Neuron (in vitro differentiated cells): ENCODE measurements at regions not wholly inside any gene's neighbourhood (a gene's known extent, or its start where the extent isn't known, plus 50 kb on each side); places are given as distances from the start of the nearest gene placed in this dataset.
"Not testable (repeated sequence)": the region's sequence is repeated elsewhere in the genome, so short reads cannot be mapped to it uniquely, and the experiment has no call there.

Experiments
- H2AFZ ChIP-seq: one replicate; pipeline ENCODE4 v1.6.1; 2013; ENCODE audit warnings: low read depth, mild to moderate bottlenecking, inconsistent platforms, low read length, moderate library complexity
- H3K27me3 ChIP-seq: one replicate; pipeline ENCODE4 v1.6.1; 2013; ENCODE audit warnings: low read length; ENCODE audit not compliant: insufficient read depth
- H3K36me3 ChIP-seq: one replicate; pipeline ENCODE4 v1.6.1; 2013; ENCODE audit warnings: low read length; ENCODE audit not compliant: insufficient read depth
- H3K4me1 ChIP-seq: one replicate; pipeline ENCODE4 v1.6.1; 2013; ENCODE audit warnings: low read length; ENCODE audit not compliant: insufficient read depth
- H3K4me3 ChIP-seq: 2 replicates; pipeline ENCODE4 v1.5.1; 2013; ENCODE audit warnings: mild to moderate bottlenecking, low read length, moderate library complexity
- H3K9me3 ChIP-seq: one replicate; pipeline ENCODE4 v1.6.1; 2013; ENCODE audit warnings: low read length

GRCh38 chr12:38197286-38197685 is 119.3 kb upstream of the ALG10B start:
- not testable (repeated sequence) for H3K4me3 ChIP-seq, H3K9me3 ChIP-seq, H2AFZ ChIP-seq, H3K27me3 ChIP-seq, H3K4me1 ChIP-seq, H3K36me3 ChIP-seq

GRCh38 chr12:38201461-38202276 is 114.9 kb upstream of the ALG10B start:
- H3K4me3 ChIP-seq = no peak overlapping the region
- H3K9me3 ChIP-seq = no peaks in the 10 kb centered on the region
- H3K27me3 ChIP-seq = no peaks in the 10 kb centered on the region
- no peaks in the 10 kb centered on the region for H3K36me3 ChIP-seq
- H2AFZ ChIP-seq = no peak overlapping the region
- no peaks in the 10 kb centered on the region for H3K4me1 ChIP-seq

- H3K4me3 ChIP-seq = no peak overlapping the region
- H3K9me3 ChIP-seq = no peaks in the 10 kb centered on the region
- no peaks in the 10 kb centered on the region for H3K36me3 ChIP-seq
- no peaks in the 10 kb centered on the region for H3K27me3 ChIP-seq
- H3K4me1 ChIP-seq = no peaks in the 10 kb centered on the region
- no peak overlapping the region for H2AFZ ChIP-seq
These were observed 111.7 kb upstream of the ALG10B start for GRCh38 chr12:38204831-38205230.

- no peaks in the 10 kb centered on the region for H3K27me3 ChIP-seq
- H3K9me3 ChIP-seq = no peaks in the 10 kb centered on the region
- no peak overlapping the region for H3K4me3 ChIP-seq
- no peaks in the 10 kb centered on the region for H3K4me1 ChIP-seq
- no peak overlapping the region for H2AFZ ChIP-seq
- no peaks in the 10 kb centered on the region for H3K36me3 ChIP-seq
These were observed 94.6 kb upstream of the ALG10B start for GRCh38 chr12:38222011-38222410.

GRCh38 chr12:38238328-38238727 is 78.2 kb upstream of the ALG10B start:
- H3K27me3 ChIP-seq, H3K36me3 ChIP-seq, H3K4me1 ChIP-seq, H3K9me3 ChIP-seq, H3K4me3 ChIP-seq, H2AFZ ChIP-seq: not testable (repeated sequence)

- H3K4me1 ChIP-seq = no peaks in the 10 kb centered on the region
- no peaks in the 10 kb centered on the region for H3K9me3 ChIP-seq
- no peak overlapping the region for H2AFZ ChIP-seq
- H3K27me3 ChIP-seq = no peaks in the 10 kb centered on the region
- H3K36me3 ChIP-seq = no peaks in the 10 kb centered on the region
- H3K4me3 ChIP-seq = no peak overlapping the region
These were observed 62.8 kb upstream of the ALG10B start for GRCh38 chr12:38253778-38254177.

- Histone ChIP-seq H3K4me3 (no peak overlapping the region), H3K4me1 (no peaks in the 10 kb centered on the region), H3K27me3 (no peaks in the 10 kb centered on the region), H3K9me3 (no peaks in the 10 kb centered on the region), H3K36me3 (no peaks in the 10 kb centered on the region), H2AFZ (no peak overlapping the region)
These were observed 58.2 kb upstream of the ALG10B start for GRCh38 chr12:38258411-38258810.
